ENCODE measurements at regions not wholly inside any gene's neighbourhood (a gene's known extent, or its start where the extent isn't known, plus 50 kb on each side); places are given as distances from the start of the nearest gene placed in this dataset.

GRCh38 chr1:67626861-67627235, 58.2 kb upstream of the GADD45A start (continued):
- no peak for TF ChIP-seq ATF2 (IDR thresholded peaks at IDR 0.05; ENCODE audit: low read length)

Data from H1 (cell line).